ENCODE measurements at regions not wholly inside any gene's neighbourhood (a gene's known extent, or its start where the extent isn't known, plus 50 kb on each side); places are given as distances from the start of the nearest gene placed in this dataset.

DNA sequence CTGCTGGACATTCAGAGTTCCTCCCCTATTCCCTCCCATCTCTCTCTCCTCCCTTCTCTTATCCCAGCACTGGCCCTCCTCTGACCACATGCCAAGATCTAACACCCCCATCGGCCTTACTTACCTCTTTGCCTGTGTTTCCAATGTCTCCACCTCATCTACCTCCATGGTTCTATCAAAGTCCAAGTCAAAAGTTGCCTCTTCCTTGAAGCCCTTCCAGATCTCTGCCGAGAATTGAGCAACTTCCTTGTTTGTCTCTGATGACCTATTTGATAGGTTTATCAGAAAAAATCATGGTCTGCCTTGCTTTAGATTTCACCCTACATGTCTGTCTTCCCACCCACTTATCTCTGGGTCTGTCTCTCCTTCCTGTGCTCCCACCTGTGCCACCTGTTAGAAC is 69.7 kb upstream of the ITGA11 start:
- H3K79me2 ChIP-seq (ENCODE audit: control insufficient read depth in 1 of 2, insufficient read depth in 2 of 2, low read length in 2 of 2) = no peaks in the 10 kb centered on the region
- no peaks in the 10 kb centered on the region; the same call in 1 of the 2 replicates for H3K79me1 ChIP-seq (ENCODE audit: low read depth, low read length)
- no peaks in the 10 kb centered on the region for H3K27me3 ChIP-seq (replicated peaks in 1 of 4; ENCODE audit: control insufficient read depth in 3 of 4, extremely low read depth in 1 of 4, insufficient read depth in 3 of 4, low read length in 3 of 4)
- H3K23me2 ChIP-seq (ENCODE audit: low read depth, low read length) = no peaks in the 10 kb centered on the region
- no peaks in the 10 kb centered on the region for H3K36me3 ChIP-seq (ENCODE audit: control insufficient read depth in 2 of 4, insufficient read depth in 4 of 4, low read length in 3 of 4)
- H3K4me2 ChIP-seq (ENCODE audit: insufficient read depth in 1 of 2, low read depth in 2 of 2, low read length in 2 of 2) = no peak overlapping the region
- H3K4ac ChIP-seq (replicated peaks; ENCODE audit: insufficient read length, low read depth, low read length) = no peak overlapping the region
- DNase-seq (ENCODE audit: low read depth in 1 of 2, low spot score in 2 of 2) (peak in 1 of 2 experiments; percentile 27), FAIRE-seq (no peak)
- no peak overlapping the region for H2AFZ ChIP-seq (ENCODE audit: low read length)
- H4K5ac ChIP-seq (ENCODE audit: insufficient read length, low read depth, low read length) = no peak overlapping the region
- H3K9ac ChIP-seq (replicated peaks in 1 of 4; ENCODE audit: extremely low read depth in 1 of 4, low read depth in 3 of 4, low read length in 3 of 4) = no peak overlapping the region
- H3K4me3 ChIP-seq (ENCODE audit: extremely low read depth in 1 of 4, insufficient read depth in 2 of 4, low read depth in 3 of 4, low read length in 4 of 4) = no peak overlapping the region
- no peak overlapping the region for H2BK15ac ChIP-seq (ENCODE audit: low read length)
- H2BK5ac ChIP-seq (ENCODE audit: low read depth, low read length) = no peak overlapping the region
- no peaks in the 10 kb centered on the region for H3K9me3 ChIP-seq (ENCODE audit: insufficient read depth in 2 of 2, low read depth in 1 of 2, low read length in 1 of 2)
- H3K56ac ChIP-seq (replicated peaks; ENCODE audit: insufficient read length, low read depth, low read length) = no peak overlapping the region
- H2BK12ac ChIP-seq (ENCODE audit: low read depth, low read length) = no peak overlapping the region
- ChIA-PET POLR2A (ENCODE audit: partially characterized antibody) (no interaction called here), CTCF (ENCODE audit: partially characterized antibody) (interaction anchor here (0.7 to 0.8 kb wide), 2 partner anchors 11 to 26 kb away, joined by 3 read pairs; no protein-coding TSS in a partner anchor)
- no peak overlapping the region for H3K27ac ChIP-seq (ENCODE audit: low read depth, low read length)
- no peak overlapping the region for H2BK120ac ChIP-seq (replicated peaks; ENCODE audit: low read depth, low read length)
- TF ChIP-seq, protein P1, sequence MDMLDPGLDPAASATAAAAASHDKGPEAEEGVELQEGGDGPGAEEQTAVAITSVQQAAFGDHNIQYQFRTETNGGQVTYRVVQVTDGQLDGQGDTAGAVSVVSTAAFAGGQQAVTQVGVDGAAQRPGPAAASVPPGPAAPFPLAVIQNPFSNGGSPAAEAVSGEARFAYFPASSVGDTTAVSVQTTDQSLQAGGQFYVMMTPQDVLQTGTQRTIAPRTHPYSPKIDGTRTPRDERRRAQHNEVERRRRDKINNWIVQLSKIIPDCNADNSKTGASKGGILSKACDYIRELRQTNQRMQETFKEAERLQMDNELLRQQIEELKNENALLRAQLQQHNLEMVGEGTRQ (IDR thresholded peaks at IDR 0.05; ENCODE audit: low read length) = no peak
- no peak for TF ChIP-seq CTBP2 (IDR thresholded peaks at IDR 0.05; ENCODE audit: borderline replicate concordance, insufficient read depth, insufficient read length, low read length)
- peaks cover 0 to 5% (median 2%) of the 10 kb centered on the region in 4 experiments; a peak in 2 of 7 replicates for H3K4me1 ChIP-seq (replicated peaks in 1 of 4; ENCODE audit: control insufficient read depth in 3 of 4, insufficient read depth in 4 of 4, low read length in 3 of 4)
- no peaks in the 10 kb centered on the region for H4K20me1 ChIP-seq (replicated peaks in 1 of 2; ENCODE audit: control insufficient read depth in 1 of 2, insufficient read depth in 2 of 2, low read length in 2 of 2)
- no peak overlapping the region for H3K18ac ChIP-seq (ENCODE audit: extremely low read depth, low read length)
- WGBS, 2 experiments (ENCODE audit: extremely low coverage in 1 of 2, insufficient coverage in 1 of 2, insufficient read length in 1 of 2, insufficient replicate concordance in 2 of 2, low coverage in 1 of 2, low lambda C conversion rate in 2 of 2, missing lambda C conversion rate in 1 of 2) = 86% methylated on average over 2 of the region's 2 CpGs; no CpG with 5 or more reads in 1 of the 2 experiments
- H3K23ac ChIP-seq (ENCODE audit: insufficient read length) = no peak overlapping the region
- H2AK5ac ChIP-seq (ENCODE audit: low read depth, low read length) = no peak overlapping the region
- no peak overlapping the region for H2BK20ac ChIP-seq (ENCODE audit: low read length)
- H4K8ac ChIP-seq (ENCODE audit: extremely low read depth, insufficient read depth, low read length) = no peak overlapping the region
- H3K14ac ChIP-seq (ENCODE audit: insufficient read length) = no peak overlapping the region
- H4K91ac ChIP-seq (replicated peaks; ENCODE audit: insufficient read length, low read length) = no peak overlapping the region
